ENCODE measurements at regions not wholly inside any gene's neighbourhood (a gene's known extent, or its start where the extent isn't known, plus 50 kb on each side); places are given as distances from the start of the nearest gene placed in this dataset.

GRCh38 chr4:141403782-141404181, 183.1 kb downstream of the ZNF330 start:
- DNase-seq (ENCODE audit: low read depth), result no peak

GRCh38 chr4:141406237-141406636, 185.5 kb downstream of the ZNF330 start:
- DNase-seq (ENCODE audit: low read depth), result no peak

DNA sequence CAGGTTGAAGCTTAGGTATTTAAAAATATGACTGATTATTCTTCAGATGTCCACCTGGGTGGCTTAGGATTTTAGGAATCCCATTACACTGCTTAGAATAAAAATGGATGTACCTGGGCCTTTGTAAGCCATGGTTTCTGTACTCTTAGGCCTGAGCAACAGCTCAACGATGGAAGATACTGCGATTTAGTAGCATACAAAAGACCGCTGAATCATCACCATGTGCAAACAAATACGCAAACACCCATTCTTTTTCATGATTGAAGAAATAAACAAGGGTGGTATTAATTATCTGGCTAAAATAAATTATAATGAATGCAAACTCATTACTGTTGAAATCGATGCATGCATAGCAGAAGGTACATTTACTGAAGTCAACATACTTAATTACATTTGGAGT, 188.9 kb downstream of the ZNF330 start:
- no peak for DNase-seq (ENCODE audit: low read depth)

GRCh38 chr4:141410839-141411238, 190.1 kb downstream of the ZNF330 start:
- no peak for DNase-seq (ENCODE audit: low read depth)

- DNase-seq (ENCODE audit: low read depth), result no peak
Observed at GRCh38 chr4:141411936-141412335, 191.2 kb downstream of the ZNF330 start.

DNA sequence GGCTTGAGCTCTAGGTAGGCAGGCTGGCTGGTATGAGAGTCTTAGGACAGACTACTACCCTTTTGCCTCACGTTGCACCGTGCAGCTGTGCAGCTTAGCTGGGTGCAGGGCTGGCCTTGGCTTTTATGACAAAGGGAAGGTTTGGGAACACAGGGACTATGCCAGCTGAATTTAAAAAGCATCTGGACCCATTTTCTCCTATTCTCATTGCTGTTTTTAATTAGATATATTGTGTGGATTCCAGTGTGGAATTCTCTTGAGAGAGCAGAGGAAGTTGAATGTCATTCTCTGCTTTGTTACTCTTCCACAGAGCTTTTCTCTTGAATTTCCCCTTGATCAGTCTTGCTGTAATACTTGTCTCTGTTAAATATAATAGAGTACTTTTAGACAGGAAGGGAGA, 192.7 kb downstream of the ZNF330 start:
- no peak for DNase-seq (ENCODE audit: low read depth)

- no peak for DNase-seq (ENCODE audit: low read depth)
Observed at GRCh38 chr4:141415651-141416050, 195.0 kb downstream of the ZNF330 start.

GRCh38 chr4:141416219-141416618, 195.5 kb downstream of the ZNF330 start:
- DNase-seq (ENCODE audit: low read depth), result no peak

- no peak for DNase-seq (ENCODE audit: low read depth)
Observed at GRCh38 chr4:141416677-141417363, 196.1 kb downstream of the ZNF330 start.

- DNase-seq (ENCODE audit: low read depth), result no peak
Observed at GRCh38 chr4:141417387-141417786, 196.7 kb downstream of the ZNF330 start.

DNA sequence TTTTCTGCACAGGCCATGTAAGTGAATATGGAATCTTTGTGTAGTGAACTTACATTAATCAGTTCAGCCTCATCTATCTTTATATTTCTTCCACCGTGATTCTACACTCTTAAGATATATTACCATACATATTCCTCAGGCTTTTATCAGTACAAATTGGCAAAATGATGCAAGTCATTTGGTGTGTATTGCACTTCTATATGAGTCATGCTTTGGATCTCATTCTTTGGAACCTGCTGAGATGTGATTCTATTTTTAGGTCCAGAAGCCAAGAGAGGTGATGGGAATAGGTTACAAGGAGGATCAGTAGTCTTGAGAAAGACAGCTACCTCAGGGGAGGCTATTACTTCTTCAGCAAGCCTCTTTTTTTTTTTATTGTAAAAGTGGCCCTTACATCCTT, 204.4 kb downstream of the ZNF330 start:
- DNase-seq (ENCODE audit: low read depth), result no peak

DNA sequence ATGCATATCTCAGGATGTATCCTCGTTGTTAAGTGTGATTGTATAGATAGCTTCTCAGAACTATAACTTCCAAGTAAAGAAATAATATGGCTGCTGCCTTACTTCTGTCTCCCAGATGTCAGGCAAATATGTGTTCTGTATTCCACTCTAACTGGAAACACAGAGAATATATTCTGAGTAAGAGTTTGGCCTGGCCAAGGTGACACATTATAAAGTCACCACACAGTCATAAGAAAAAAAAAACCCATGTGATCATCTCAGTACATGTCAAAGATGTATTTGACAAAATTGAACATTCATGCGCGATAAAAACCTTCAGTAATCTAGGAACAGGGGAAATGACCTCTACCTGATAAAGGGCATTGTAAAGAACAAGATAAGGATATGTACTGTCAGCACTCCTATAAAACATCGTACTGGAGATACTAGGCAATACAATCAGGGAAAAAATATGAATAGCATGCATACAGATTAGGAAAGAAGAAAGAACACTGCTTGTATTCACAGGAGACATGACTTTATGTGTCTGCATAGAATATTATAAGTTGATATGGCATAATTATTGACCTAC, 207.1 kb downstream of the ZNF330 start:
- DNase-seq (ENCODE audit: low read depth), result no peak

- DNase-seq (ENCODE audit: low read depth), result no peak
Observed at GRCh38 chr4:141429933-141430332, 206.4 kb upstream of the IL15 start.

GRCh38 chr4:141430686-141431085, 205.7 kb upstream of the IL15 start:
- no peak for DNase-seq (ENCODE audit: low read depth)

GRCh38 chr4:141432000-141432712, 204.2 kb upstream of the IL15 start:
- DNase-seq (ENCODE audit: low read depth), result no peak

DNA sequence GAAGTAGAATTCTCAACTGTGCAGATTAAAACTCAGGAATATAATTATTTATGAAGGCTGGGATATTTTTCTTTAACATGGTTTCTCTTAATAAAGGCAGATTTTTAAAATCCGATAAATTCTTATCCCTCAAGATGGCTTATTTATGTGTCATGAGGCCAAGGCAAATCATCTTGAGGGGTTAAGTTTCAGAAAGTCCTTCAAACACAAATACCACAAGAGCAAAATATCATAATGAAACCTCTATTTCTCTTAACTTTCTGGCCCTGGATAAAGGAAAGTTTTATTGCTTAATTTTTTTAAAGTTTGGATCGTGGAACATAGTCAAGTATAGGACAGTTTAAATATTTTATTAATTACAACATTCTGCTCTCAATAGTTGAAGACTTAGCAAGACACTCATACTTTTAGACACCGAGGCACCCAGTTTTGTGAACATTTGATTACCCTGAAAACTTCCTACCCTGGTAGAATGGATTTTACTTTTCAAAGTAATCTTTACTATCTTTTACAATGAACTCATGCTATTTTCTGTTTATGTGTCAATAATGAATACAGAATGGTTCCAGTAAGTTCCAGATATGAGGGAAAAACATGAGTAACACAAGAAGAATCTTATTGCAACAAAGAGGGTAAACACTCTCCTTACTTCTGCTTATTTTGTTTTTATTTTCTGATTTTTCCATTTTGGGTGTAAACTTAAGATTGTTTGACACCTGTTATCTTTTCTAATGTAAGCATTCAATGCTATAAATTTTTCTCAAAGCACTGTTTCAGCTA, 200.7 kb upstream of the IL15 start:
- no peak for DNase-seq (ENCODE audit: low read depth)

DNA sequence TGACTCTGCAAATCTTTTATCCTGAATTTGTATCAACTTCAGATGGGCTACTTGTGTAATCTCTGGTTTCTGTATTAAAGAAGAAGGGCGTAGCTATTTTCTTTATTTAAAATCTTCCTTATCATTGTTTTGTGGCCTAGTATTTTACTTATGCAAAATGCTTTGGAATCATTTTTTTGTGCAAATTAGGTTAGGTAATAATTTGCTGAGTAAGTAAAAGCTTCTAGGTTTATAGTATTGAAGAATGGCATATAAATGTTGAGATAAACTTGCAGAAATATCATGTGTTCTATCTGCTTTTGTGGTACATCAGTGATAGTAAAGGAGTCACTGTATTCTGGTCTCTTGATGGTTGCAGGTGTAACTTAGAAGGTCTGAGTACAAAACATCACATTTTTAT, 197.2 kb upstream of the IL15 start:
- no peak for DNase-seq (ENCODE audit: low read depth)

GRCh38 chr4:141447761-141448160, 188.6 kb upstream of the IL15 start:
- DNase-seq (ENCODE audit: low read depth), result no peak

DNA sequence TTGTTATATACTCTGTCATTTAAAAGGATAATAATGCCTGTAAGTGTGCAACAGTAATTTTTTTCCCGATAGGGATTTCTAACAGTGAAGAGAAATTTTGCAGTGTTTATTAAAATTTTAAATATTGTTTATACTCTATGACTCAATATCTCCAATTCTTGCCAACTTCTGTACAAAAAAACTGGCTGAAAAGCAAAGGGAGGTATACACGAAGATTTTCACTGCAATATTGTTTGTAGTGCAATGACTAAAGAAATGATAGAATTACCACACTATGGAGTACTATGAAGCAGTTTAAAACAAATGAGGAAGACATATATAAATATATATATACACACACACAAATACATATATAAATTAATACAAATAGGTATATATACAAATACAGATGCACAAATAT, 187.9 kb upstream of the IL15 start:
- no peak for DNase-seq (ENCODE audit: low read depth)

DNA sequence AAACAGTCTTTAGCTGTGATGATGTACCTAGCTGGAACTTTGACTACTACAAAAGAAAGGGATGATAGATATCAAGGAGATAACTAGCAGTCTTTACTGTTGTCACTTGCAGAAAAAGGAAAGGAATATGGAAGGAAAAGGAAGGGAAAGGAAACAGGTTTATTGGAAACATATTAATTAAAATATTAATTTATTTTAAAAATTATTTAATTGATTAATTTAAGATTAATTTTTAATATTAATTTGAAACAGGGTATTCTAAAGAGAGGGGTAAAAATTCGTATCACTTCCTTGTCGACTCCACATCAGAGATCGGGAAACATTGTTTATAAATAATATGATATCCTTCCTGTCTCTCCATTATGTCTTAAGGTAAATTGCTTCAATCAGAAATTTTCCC, 186.5 kb upstream of the IL15 start:
- DNase-seq (ENCODE audit: low read depth), result no peak

- DNase-seq (ENCODE audit: low read depth), result no peak
Observed at GRCh38 chr4:141455651-141456050, 180.7 kb upstream of the IL15 start.

DNA sequence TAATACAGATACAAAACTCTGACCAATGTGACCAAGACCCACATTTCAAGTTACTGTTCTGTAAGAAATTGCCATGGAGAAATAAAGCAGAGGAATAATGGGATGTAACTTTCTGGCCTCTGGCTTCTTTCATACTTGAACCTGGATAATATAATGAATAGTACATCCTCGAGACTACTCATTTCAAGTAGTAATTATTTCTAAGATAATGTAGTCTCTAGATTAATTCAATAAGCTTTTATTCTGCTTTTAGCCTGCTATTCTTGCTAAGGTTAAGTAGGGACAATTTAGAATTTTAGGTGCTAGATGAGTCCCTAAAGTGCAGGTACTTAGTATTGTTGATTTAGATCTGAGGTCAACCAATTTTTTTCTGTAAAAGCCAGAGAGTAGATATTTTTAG, 178.7 kb upstream of the IL15 start:
- DNase-seq (ENCODE audit: low read depth), result no peak

GRCh38 chr4:141458501-141458900, 177.9 kb upstream of the IL15 start:
- no peak for DNase-seq (ENCODE audit: low read depth)
